T-helper 1 cell (primary cell): ENCODE measurements at regions not wholly inside any gene's neighbourhood (a gene's known extent, or its start where the extent isn't known, plus 50 kb on each side); places are given as distances from the start of the nearest gene placed in this dataset.
"Not testable (repeated sequence)": the region's sequence is repeated elsewhere in the genome, so short reads cannot be mapped to it uniquely, and the experiment has no call there.

Experiments used
- DNase-seq, 5 donors: peaks; one replicate each; pipeline ENCODE4 v3.0.0-alpha.2; 2012 to 2020

DNA sequence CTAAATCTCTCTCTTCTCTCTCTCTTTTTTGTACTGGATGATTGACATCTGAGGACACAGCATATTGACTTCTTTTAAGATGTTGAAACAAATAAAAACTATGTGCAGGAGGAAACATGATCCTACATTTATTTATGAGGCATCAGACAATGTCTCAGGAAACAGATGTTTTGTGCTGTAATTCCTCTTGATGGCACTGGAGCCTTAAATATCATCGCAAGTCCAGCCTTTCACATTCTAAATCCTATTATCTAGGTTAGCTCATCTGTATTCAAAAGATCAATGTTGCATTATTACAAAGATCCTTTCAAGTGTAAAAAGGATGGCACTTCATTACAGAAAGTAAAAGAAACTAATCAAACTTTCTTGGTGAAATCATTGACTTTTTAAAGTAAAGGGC lies 63.9 kb downstream of the MAT2B start:
- DNase-seq, result no peak

DNA sequence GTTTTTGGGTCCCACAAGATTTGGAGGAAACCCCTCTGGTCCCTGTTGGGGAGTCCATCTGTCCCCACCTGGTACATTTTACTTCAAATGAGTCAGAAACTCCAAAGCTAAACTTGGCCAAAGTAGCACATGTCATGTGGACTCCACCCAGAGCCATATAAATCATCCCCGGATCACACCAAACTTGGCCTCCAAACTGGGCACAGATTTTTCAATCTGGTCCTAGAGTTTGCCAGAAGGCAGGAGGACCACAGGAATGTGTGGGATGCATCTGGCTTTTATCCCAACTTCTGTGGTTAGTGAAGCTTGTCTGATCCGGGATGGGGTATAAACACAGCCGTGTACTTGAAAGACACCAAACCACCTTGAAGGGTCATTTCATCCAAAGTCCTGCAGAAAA lies 66.3 kb downstream of the MAT2B start:
- DNase-seq, result no peak

DNA sequence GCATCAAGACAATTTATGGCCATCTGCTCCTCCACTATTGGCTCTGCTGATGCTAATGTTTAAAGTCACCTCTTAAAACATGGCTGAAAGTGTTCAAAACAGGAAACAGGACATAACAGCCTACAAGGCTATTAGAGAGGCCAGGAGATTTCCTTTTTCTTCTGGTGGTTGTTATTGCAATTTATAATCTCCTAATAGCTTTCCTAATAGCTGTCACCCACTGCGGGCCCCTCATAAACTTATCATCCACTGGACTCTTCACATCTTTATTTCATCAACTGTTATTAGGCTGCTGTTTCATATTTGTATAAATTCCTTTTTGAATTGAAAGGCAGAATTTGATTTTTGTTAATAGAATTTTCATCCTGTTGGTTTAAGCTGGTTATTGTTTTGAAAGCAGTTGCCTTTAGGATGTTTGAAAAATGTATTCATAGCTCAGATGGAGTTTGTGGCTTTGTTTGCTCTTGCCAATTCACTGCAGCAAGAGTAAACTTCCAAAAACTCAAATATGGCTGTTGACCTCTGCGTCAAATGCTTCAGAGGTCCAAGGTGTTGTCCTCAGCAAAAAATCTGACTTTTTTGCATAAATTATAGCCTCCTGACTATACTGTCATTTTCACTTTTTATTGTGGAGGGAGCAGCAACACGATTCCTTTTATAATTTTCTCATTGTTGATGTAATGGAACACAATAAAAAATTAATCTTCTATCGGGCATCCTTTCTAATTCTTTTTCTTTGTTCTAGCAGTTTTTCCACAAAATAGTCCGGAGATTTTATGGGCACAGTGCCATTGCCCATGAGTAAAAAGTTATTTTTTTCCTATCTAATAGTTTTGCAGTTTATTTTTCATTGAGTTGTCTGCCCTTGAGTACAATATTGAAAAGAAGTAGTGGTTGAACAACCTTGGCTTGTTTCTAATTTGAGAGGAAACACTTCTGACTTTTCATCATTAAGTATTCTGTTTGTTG lies 69.3 kb downstream of the MAT2B start:
- no peak for DNase-seq

DNA sequence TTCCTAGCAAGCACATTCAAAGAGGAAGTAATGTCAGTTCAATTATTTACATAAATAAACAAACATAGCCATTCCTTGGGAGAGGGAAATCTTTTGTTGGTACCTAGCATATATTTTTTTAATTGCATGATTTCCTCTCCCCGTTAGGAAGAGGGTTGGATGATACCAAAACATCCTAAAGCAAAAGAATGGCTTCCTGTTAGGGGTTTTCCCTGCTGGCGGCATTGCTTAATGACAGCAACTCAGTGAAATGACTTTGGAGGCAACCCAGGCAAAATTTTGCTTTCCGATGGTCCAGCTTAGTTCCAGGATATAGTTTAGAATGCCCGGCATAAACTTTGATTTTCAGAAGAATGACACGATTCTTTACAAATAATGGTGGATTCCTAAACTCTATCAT lies 73.2 kb downstream of the MAT2B start:
- no peak for DNase-seq

DNA sequence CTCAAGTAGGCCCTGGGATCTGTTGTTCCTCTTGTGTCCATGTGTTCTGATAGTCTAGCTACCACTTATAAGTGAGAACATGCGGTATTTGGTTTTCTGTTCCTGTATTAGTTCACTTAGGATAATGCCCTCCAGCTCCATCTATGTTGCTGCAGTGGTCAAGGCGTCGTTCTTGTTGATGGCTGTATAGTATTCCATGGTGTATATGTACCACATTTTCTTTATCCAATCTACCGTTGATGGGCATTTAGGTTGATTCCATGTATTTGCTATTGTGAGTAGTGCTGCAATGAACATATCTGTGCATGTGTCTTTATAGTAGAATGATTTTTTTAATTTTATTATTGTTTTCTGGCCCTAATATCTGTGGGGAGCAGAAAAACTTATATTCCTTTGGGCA lies 74.3 kb downstream of the MAT2B start:
- no peak for DNase-seq

DNA sequence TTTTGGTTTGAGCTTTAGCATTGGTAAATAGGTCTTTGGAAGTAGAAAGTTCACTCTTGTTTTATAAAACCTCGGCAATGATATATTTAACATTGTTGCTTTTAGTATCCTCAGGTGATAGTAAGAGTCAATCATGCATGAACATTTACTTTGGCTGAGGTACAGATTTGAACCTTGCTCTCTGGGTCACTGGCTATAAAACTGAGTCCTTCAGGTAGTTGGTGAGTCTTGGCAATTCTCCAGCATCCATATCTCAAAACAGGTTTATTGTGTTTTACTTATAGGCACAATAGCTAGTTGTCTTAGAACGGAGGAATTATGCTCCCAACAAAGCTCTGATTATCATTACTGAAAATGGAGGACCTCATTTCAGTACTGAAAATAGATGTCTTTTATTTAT lies 75.1 kb downstream of the MAT2B start:
- no peak for DNase-seq

DNA sequence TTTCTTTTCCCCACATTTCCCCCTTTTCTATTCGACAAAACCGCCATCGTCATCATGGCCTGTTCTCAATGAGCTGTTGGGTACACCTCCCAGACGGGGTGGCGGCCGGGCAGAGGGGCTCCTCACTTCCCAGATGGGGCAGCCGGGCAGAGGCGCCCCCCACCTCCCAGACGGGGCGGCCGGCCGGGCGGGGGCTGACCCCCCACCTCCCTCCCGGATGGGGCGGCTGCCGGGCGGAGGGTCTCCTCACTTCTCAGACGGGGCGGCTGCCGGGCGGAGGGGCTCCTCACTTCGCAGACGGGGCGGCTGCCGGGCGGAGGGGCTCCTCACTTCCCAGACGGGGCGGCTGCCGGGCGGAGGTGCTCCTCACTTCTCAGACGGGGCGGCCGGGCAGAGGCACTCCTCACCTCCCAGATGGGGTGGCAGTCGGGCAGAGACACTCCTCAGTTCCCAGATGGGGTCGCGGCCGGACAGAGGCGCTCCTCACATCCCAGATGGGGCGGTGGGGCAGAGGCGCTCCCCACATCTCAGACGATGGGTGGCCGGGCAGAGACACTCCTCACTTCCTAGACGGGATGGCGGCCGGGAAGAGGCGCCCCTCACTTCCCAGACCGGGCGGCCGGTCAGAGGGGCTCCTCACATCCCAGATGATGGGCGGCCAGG lies 78.2 kb downstream of the MAT2B start:
- not testable (repeated sequence) for DNase-seq

DNA sequence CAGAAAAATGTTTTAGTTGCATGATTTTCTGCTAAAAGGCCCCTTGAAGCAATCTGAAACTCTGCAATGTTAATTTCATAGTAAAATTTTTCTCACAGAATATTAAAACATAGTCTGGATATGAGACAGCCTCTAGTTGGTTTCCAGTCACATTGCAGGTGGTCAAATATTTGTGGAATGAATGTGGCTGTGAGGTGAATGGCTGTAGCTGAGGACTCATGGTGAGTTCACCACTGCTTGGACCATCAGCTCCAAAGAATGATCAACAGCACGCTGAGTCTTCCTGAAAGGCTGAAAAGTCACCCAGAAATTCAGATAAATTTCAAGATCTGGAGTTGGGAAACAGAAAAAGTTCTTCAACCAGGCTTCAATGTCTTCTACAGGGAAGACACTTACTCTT lies 79.8 kb downstream of the MAT2B start:
- DNase-seq, result no peak

DNA sequence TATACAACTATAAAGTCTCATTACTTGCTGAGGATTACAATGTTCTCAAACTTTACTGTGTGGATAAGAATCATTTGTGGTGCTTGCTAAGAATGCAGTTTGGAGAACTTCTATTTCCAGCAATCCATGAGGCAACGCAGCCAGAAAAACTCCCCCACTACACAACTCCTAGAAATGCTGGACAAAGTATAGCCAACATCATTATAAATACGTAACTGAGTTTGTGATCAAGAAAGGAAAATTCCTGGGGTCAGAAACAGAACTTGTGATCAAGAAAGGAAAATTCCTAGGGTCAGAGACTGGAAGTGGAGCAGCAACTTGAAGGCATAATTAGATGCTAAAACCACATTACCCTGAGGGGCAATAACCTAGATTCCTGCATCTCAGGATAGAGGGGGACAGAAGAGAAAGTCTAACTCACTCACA lies 81.1 kb downstream of the MAT2B start:
- DNase-seq, result no peak

DNA sequence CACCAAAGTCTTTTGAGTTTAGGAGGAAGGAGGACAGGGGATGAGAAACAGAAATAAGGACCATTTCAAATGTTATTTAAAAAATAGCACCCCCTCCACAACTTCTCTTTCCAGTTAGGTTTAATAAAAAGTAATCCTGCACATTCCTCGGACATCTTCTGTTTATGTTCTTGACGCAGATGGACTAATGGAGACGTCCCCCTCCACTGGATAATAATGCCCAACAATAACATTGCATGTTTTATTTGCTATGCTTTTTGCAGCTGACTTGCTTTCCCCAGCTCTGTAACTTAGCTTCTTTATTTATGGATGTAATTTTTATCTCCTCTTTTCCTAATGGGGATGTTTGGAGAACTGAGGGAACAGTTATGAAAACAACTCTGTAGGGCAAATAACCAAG lies 89.5 kb downstream of the MAT2B start:
- DNase-seq, result no peak

DNA sequence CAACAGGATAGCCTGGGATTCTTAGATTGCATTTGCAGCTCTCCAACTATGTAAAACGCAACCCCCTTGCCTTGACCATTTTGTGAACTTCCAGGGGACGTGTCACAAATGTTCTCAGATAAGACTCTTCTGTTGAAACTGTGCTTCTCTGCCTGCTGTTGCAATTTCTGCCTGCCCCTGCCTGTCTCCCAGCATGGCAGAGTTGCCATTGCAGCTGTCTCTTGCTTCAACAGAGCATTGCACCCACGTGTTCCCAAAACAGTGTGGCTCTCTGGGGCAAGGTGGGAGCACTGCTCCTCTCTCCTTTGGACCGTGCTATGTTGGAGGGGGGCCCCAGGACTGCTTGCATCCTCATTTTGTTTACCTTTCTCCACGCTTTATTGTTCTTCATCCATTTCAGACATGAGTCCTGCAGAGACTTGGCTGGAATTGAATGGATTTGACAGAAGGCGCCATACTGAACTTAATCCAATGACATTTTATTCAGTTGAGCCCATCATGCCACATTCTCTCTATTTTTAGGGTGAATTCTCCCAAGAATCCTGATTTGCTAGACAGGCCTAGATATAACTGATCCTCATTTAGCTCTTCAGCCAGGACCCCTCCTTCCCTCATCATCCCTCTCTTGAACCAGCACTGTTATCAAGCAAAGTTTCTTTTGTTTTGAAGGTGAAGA lies 90.7 kb downstream of the MAT2B start:
- no peak for DNase-seq

DNA sequence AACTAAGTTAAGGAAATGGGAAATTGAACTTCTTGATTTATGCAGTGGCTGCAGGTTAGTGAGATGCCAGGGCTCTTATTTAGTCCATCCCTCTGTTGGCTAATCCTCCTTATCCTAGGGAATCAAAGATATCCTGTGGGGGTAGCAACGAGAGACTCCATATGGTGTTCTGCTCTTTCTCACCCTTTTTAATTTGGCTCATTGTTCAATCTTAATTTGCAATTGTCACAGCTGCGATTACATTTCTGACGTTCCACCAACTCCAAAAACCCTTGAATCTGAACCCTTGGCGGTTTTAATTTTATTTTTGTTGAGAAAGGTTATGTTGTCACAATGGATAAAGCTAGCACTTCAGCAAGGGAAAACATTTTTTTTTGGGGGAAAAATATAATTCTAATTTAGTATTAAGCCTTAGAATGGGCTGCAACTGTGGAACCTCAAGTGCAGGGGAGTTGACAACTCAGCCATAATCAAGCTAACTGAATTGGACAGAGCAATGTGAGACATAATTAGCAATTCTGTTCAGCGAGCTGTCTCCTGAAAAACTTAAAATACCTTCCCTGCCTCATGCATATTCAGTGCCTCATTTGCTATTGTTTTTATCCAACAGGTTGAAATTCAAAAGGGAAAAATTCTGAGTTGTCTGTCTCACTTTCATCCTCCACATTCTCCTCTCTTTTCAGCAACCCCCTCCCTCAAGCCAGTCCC lies 91.3 kb downstream of the MAT2B start:
- no peak for DNase-seq

DNA sequence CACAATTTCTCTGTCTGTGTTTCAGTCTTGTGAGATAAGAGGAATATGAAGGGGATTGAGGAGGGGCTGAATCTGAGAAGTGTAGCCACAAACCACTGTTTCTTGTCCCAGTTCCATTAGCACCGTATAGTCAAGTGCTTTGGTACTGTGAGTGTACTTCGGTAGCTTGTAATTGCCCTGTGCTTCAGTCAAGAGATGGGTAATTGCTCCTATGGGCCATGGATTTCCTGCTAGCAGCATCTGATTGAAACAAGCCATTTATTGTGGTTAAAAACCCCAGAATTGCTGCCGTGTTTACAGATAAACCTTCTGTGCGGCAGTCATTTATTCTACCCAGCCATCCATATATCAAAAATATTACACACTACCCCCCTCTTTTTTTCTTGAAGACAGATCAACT lies 98.6 kb downstream of the MAT2B start:
- no peak for DNase-seq

DNA sequence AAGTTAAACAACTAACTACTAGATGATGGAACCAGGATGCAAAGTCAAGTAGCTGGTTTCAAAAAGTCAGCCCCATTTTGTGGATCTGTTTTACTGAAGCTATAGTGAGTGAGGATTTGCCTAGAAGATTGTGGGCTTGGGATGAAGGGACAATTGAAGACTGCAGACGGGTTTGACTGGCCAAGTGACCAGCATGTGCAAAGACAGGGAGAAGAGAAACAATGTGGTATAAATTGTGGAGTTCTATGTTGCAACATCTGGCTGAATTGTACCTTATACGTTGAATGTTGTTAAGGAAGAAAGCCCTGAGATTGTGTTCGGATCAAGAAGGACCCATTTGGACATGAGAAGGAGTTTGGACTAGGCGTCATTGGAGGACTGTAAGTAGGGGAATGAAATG lies 101.8 kb downstream of the MAT2B start:
- no peak for DNase-seq

DNA sequence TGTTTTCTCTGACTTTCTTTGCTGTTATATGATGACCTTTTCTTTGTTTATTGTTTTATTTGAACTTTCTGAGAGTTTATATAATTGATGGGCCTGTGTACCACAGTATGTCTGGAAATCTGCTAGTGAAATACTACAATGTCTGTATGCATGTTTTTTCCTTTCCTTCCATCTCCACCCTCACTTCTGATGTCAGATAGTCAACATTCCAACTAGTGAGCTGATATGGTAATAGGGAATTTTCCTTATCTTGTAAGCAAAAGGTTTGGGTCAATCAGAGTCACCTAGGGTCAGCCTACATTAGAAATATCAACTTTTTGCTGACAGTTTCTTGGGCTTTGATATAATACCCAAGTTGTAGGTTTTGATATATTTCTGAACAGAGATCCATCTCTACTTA lies 103.2 kb downstream of the MAT2B start:
- DNase-seq, result no peak

DNA sequence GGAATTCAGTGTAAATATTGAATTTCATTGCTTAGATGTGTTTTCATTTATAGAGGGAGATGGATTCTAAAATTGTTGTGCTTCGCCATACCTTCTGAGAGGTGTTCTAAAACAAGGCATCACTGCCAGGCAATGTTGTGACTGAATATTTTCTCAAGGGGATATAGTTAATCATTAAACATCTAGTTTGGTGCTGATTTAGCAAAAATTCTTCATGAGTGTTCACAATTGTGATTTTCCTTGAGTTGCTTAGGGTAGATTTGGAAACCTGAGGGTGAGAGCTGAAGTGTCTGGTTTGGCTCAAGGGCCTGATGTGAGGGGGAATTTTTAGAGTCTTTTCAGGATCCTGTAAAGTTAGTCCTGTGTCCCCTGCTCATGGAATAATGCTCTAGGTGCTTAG lies 104.5 kb downstream of the MAT2B start:
- no peak for DNase-seq

DNA sequence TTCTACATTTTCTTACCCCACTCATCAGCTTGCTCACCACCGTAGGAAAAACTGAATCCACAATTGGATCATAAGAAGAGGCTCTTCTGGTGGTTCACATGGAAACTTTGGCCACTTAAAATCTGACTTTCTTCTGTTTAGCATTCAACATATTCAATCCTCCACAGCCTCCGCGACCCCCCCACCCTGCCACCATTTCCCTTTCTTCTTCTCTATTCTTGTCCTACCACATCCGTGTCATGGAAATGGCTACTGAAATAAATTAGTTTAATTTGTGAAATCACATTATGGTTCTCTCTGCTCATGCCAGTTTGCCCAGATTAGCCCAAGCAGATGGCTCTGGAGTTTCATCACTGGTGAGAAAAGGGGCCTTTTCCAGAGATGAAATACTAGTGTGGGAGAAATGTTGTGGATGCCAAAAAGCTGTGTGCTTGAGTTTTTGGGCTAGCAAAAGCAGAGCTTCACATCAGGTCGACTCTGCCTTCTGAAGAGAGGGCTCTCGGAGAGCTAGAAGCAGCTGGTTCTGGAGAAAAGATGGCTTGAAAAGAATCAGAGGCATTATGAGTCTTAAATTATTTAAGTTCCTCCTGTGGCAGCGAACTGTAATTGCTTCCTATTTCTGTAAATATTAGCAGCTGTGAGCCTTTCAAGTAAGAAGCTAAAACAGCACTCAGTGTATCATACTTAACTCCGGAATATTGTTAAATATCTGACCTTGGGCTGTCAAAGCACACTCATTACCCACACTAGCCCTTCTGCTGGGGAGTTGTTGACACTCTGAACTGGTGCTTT lies 107.1 kb downstream of the MAT2B start:
- no peak for DNase-seq

DNA sequence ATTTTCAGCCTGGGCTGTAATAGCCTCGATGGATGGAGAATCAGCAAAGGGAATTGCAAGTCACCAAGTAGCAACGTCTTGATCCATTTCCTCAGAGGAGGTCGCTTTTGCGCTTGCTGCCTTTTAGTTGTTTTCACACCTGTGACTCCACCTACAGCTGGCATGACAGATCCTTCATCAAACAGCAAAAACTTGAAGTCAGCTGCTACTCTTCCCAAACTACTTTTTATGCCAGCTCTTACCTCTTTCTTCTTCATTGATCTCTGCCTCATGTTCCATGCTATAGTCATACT lies 107.7 kb downstream of the MAT2B start:
- no peak for DNase-seq

DNA sequence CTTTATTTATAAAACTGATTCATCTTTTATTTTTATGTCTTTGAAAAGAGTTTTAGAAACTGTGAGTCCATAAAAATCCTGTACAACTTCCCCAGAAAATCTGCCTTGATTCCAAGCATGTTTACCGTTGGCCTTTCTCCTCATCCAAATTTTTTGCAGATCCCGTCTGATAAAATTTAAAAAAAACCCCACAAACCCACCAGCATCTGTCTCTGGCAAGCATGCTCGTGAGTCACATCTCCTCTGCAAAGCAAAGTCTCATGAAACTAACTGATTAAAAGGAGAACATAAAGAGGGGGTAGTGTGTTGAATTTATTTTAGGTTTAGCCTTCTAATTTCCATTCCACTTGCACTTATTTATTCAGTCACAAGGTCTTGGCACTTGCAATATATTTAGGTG lies 109.4 kb downstream of the MAT2B start:
- no peak for DNase-seq

DNA sequence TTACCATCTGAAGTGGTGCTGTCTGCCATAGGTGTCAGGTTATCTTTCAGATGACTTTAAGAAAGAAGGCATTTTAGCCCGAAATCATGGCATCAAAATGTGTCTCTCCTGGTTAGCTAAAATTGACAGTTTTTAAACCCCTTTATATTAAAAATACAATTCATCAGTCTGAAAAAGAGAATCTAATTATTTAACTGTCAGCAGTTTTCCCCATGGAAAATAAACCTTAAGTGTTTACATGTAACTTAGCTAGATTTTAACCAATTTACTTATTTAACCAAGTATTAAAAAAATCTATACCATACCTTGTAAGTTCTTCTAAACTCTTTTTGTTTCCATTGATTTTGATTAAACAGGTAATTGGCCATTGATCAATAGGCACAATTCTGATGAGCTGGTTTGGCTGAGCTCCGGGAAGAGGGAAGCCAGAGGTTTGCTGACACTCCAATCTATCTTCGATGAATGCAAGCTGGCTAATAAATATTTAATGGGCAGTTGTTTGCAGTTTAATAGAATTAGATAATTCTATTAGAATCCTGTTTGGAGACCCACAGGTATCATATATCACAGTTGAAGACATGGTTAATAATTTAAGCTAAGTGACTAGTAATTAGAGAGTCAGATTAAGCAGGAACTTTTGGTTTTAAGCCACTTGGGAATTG lies 114.0 kb downstream of the MAT2B start:
- DNase-seq, result no peak

DNA sequence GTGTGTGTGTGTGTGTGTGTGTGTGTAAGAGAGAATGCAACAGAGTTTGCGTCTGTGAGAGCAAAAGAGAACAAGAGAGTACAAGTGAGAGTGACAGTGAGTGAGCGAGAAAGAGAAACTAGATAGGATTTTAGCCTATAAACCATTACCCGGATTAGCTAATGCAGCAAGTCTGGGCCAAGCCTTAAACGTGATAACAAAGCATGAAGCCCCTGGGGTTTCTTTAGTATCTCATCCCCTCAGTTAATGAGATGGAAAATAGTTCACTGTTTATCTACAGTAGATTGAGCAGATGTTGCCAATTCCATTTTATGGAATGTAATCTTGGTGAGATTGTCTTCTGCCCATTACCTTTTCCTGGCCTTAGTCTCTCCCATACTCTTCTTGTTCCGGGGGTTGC lies 114.5 kb downstream of the MAT2B start:
- no peak for DNase-seq

DNA sequence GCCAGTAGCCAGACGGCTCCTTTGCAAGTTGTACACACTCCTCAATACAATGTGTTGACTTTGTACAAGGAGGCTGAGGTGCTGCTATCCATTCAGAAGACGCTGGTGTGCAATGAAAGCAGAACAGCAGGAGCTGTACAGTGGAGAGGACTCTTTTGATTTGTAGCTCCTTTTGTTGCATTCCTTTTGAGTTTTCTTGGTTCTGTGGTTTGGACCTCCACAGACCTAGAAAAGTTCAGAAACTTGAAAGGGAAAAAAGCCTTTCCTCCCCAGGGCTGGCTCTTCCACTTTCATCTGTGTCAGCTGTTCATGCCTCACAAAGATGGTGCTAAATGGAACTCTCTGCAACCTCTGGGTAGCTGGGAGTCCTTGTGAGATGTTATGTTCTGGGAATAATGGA lies 117.4 kb downstream of the MAT2B start:
- no peak for DNase-seq
